HG03571 (cell line): ENCODE measurements at regions not wholly inside any gene's neighbourhood (a gene's known extent, or its start where the extent isn't known, plus 50 kb on each side); places are given as distances from the start of the nearest gene placed in this dataset.

Source experiments
- ATAC-seq: cut with Tn5 transposase; IDR thresholded peaks from one replicate; pipeline ENCODE4 v1.9.1; 2021; ENCODE audit not compliant: unreplicated experiment

GRCh38 chr9:4435197-4435596 is 55.1 kb upstream of the SLC1A1 start:
- no peak for ATAC-seq

DNA sequence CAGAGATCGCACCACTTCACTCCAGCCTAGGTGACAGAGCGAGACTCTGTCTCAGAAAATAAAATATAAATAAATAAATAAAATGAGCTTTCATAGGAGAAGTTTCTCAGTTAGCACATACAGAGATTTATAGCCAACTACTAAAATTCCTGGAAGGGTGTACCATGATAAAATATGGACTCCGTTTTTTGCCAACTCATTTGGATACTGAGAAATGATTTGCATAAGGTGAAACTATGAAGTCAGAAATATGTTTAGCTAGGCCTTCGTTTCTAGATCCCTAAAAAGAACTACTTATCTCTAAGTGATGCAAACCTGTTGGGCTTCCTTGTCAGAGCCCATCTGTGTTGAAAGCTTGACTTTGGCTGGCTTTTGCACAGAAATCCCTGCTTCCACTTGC is 56.9 kb upstream of the SLC1A1 start:
- ATAC-seq: no peak

- ATAC-seq: no peak
Measured at GRCh38 chr9:4430432-4431261, 59.6 kb upstream of the SLC1A1 start.

- no peak for ATAC-seq
Measured at GRCh38 chr9:4425319-4426045, 64.8 kb upstream of the SLC1A1 start.

GRCh38 chr9:4424891-4425290 is 65.4 kb upstream of the SLC1A1 start:
- no peak for ATAC-seq

DNA sequence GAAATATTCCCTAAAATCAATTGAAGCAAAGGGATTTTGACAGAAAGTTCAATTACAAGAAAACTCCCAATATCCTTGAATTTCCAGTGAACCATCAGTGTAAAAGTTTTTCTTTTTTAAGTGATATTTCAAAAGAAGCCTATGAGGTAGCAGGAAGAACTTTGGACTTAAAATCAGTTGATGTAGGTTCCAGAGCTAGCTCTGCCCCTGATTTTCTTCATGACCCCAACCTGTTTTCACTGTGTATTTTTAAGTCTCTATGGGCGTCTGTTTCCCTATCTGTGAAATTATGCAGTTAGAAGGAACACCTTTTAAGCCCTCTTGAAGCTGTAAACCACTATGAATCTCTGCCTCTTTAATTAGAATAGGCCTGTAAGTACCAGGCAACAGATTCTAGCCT is 66.2 kb upstream of the SLC1A1 start:
- ATAC-seq: no peak

GRCh38 chr9:4423207-4423610 is 67.1 kb upstream of the SLC1A1 start:
- no peak for ATAC-seq

GRCh38 chr9:4422495-4422894 is 67.8 kb upstream of the SLC1A1 start:
- ATAC-seq: peak; percentile 80

GRCh38 chr9:4421847-4422246 is 68.4 kb upstream of the SLC1A1 start:
- no peak for ATAC-seq

GRCh38 chr9:4420351-4420750 is 69.9 kb upstream of the SLC1A1 start:
- no peak for ATAC-seq

DNA sequence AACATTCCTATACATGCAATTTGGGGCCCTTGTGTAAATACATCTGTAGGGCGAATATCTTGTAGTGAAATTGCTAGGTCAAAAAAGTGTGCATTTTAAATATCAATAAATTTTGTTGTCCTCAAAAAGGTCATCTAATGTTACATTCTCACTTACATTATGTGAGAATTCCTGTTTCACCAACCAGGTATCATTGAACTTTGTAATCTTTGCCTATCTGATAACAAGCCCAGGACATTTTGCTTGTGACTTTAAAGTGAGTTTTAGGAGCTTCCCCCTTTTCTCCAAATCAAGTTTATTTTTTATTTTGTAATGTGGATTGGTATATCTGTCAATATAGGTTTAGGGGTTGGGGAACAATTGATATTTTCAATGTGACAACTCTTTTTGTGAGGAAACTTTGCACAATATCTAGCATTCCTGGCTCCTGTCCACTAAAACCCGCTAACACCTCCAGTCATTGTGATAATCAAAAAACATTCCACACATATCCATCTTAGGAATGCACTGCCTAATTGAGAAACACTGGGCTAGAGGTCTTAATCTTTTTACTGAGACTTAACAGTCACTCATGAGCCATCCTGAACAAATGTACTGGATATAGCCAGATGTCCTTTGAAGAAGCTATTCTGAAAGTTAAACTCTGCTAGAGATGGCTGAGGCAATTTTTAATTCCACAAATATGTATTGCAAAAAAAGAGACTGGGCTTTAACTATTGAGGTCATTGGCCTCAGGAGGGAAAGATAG is 72.5 kb upstream of the SLC1A1 start:
- no peak for ATAC-seq

GRCh38 chr9:4416467-4416866 is 73.8 kb upstream of the SLC1A1 start:
- no peak for ATAC-seq

DNA sequence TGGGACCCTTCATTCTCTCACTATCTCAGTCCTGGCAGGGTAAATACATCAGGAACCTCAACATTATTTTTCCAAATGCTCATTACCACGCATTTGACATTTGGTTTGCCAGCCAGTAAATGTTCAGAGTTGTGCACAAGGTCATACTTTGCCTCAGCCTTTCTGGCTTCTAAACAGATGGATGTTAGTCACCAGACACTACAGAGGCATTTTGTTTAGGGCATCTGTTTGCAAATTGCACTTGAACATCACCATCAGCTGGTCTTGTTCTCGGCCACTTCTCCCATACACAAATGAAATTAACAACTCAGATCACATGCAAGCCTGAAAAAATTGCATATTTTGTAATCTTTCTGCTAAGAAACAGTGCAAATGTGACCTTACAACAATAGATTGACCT is 75.0 kb upstream of the SLC1A1 start:
- ATAC-seq: no peak

DNA sequence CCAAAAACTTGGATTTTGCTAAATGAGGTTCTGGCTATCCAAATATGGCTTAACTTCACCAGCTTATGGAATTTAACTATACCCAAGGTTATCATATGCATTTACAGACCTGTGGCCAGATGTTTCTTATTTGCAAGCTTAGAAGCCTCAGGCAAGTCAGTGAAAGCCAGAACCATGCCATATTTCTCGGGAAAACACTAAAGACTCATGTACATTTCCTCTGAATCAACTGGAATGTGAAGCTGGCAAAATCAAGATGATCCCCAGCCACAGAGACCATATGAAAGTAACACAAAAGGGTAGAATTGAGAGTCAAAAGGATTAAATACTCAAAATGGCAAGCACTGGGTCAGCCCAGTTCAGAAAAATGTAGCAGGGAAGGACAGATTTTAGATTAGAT is 76.4 kb upstream of the SLC1A1 start:
- no peak for ATAC-seq

GRCh38 chr9:4404156-4404555 is 86.1 kb upstream of the SLC1A1 start:
- no peak for ATAC-seq

GRCh38 chr9:4402501-4402900 is 87.8 kb upstream of the SLC1A1 start:
- no peak for ATAC-seq

DNA sequence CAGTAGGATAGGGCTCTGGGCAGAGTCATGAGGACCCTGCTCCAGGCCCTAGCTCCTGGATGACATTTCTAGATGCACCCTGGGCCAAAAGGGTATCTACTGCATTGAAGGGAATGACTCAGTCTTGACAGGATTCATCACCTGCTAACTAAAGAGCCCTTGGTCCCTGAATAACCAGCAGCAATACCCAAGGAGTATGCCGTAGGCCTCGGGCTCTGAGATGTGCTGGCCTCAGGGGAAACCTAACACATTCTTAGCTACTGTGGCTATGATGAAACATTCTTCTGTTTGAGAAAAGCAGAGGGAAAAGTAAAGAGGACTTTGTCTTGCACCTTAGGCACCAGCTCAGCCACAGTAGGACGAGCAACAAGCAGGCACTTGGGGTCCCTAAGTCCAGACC is 89.5 kb upstream of the SLC1A1 start:
- no peak for ATAC-seq

GRCh38 chr9:4397917-4398316 is 92.4 kb upstream of the SLC1A1 start:
- no peak for ATAC-seq

DNA sequence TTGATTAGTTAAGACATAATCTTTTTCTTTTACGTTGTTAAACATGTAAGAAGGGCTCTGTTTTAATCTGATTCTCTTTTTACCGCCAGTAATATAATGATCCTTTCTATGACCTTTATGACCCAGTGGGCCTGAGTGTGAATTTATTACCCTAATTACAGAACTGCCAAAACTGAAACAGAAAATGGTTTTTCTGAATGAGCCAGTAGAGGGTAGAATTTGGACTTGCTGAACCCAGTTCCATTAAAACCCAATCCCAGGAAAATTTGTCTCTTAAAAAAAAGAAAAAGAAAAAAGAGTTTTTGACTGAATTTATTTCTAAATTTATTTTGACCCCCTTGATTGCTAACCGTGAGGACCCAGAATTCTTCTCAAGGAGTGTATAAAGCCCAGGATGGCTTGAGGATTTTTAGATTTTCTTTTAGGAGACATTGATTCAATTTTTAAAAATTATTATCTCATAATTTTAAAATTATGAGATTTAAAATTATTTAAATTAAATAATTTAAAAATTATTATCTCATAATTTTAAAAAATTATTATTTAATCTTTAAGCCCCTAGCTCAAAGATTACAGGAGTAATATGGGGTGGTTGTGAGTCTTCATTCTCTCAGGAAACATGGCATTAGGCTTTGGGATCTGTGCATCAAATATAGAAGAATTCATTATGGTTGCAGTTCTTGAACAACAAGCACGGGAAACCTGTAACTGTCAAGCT is 94.1 kb upstream of the GLIS3 start:
- ATAC-seq: no peak

- ATAC-seq: no peak
Measured at GRCh38 chr9:4389755-4390154, 89.9 kb upstream of the GLIS3 start.

DNA sequence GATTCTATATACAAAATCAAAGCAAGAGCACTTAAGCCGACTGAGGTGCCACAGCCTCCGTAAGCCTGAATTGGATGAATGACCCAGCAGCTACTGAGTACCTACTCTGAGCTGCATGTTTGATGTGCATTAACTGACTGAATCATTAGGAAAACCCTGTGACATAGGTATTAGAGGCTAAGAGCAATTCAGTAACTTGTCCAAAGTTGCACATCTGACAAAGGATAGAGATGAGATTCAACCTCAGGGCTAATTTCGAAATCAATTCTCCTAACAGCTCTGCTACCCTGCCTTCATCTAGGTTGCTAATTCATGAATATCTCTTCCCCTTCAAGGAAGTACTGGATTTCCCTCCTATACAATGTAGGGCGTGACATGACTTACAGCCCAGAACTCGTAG is 89.1 kb upstream of the GLIS3 start:
- no peak for ATAC-seq
